Naive thymus-derived CD8-positive, alpha-beta T cell (primary cell): ENCODE measurements at regions not wholly inside any gene's neighbourhood (a gene's known extent, or its start where the extent isn't known, plus 50 kb on each side); places are given as distances from the start of the nearest gene placed in this dataset.

Experiments
- ATAC-seq, 2 donors: fragments of 150-1000 bp; cut with Tn5 transposase in 1 of 2; sonication (Bioruptor Pico), chemical (Tn5 transposase) in 1 of 2; 1 replicate in 1 of 2; 2 replicates in 1 of 2; pipeline ENCODE4 v1.10.0; 2021; ENCODE audit warnings: mild to moderate bottlenecking in 2 of 2, moderate library complexity in 2 of 2
- POLR2A ChIA-PET: fragments of 350-600 bp; sonication (Branson Sonifier 250); formaldehyde crosslinking; loops from one replicate; lab custom pipeline; 2021; ENCODE audit warnings: antibody characterized with exemption; lab: Charles Lee
- DNase-seq, 10 donors: peaks; one replicate each; pipeline versions ENCODE4 v3.0.0 to v3.0.0-alpha.2; 2020 to 2022
- H3K27ac Mint-ChIP-seq, 10 donors: one replicate each; pipeline ENCODE4 v1.8.0; 2020 to 2022; ENCODE audit warnings: mild to moderate bottlenecking in 10 of 10, mixed read lengths in 10 of 10, moderate library complexity in 4 of 10, inconsistent platforms in 1 of 10
- H3K27me3 Mint-ChIP-seq, 5 donors: one replicate each; pipeline ENCODE4 v1.8.0; 2021 to 2022; ENCODE audit warnings: mixed read lengths in 5 of 5
- H3K36me3 Mint-ChIP-seq, 3 donors: one replicate each; pipeline ENCODE4 v1.8.0; 2020 to 2022; ENCODE audit warnings: mixed read lengths in 3 of 3, mild to moderate bottlenecking in 2 of 3, inconsistent platforms in 1 of 3
- H3K4me1 Mint-ChIP-seq, 4 donors: one replicate each; pipeline ENCODE4 v1.8.0; 2021 to 2022; ENCODE audit warnings: mixed read lengths in 4 of 4
- H3K4me3 Mint-ChIP-seq, 10 donors: one replicate each; pipeline ENCODE4 v1.8.0; 2020 to 2022; ENCODE audit warnings: mild to moderate bottlenecking in 10 of 10, mixed read lengths in 10 of 10, moderate library complexity in 6 of 10, inconsistent platforms in 1 of 10
- H3K9me3 Mint-ChIP-seq, 9 donors: one replicate each; pipeline ENCODE4 v1.8.0; 2020 to 2022; ENCODE audit warnings: mixed read lengths in 9 of 9, mild to moderate bottlenecking in 3 of 9, inconsistent platforms in 1 of 9, moderate library complexity in 1 of 9

GRCh38 chr14:97280526-97280925, 483.3 kb downstream of the VRK1 start:
- ATAC-seq (no peak), DNase-seq (no peak)
- no peak overlapping the region for H3K4me3 Mint-ChIP-seq
- H3K27ac Mint-ChIP-seq = no peak overlapping the region
- H3K36me3 Mint-ChIP-seq = no peaks in the 10 kb centered on the region
- H3K4me1 Mint-ChIP-seq = peaks cover 16 to 22% (median 16%) of the 10 kb centered on the region in 4 donors
- POLR2A ChIA-PET = no interaction called here
- H3K9me3 Mint-ChIP-seq = no peaks in the 10 kb centered on the region
- peaks cover 0 to 12% (median 5%) of the 10 kb centered on the region in 5 donors for H3K27me3 Mint-ChIP-seq

DNA sequence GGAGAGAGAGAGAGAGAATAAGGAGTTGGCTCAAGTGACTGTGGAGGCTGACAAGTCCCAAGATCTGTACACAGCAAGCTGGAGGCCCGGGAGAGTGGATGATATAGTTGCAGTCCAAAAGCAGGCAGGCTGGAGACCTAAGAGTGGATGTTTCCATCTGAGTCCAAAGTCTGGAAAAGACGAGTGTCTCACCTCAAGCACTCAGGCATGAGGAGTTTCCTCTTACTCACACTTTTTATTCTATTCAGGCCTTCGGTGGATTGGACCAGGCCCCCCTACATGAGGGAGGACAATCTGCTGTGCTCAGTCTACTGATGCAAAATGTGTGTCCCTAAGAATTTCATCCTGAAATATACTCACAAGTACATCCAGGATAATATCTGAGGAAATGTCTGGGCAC, 484.6 kb downstream of the VRK1 start:
- peaks cover 0 to 12% (median 5%) of the 10 kb centered on the region in 5 donors for H3K27me3 Mint-ChIP-seq
- POLR2A ChIA-PET = no interaction called here

DNA sequence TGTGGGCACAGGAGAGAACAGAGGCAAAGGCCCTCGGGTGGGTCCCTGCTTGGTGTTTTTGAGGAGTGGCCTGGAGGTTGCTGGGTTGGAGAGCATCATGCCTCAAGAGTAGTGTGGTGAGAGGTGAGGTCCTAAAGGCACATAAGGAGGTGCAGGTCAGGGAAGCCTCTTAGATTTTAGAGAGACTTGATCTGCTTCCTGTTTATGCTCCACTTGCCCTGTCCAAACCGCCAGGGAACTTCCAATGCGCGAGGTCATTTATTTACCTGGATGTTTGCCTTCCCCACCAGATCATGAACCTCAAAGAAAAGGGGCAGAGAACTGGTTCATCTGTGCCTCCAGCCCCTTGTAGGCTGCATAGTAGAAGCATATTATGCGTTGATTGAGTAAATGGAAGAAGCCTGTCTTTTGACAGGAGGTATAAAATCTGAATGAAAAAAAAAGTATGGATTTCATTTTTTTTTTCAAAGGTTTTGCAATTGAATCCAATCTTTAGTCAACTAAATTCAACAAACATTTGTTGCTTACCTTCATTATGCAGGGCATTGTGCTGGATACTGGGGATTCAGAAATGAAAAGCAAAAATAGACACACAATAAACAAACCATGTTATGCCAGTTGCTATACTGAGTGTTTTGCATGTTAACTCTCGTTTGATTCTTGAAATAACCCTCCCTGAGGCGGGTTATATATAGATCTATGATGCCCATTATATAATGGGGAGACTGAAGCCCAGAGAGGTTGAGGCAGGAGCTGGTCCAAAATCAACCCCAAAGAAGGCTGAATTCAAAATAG, 485.2 kb downstream of the VRK1 start:
- H3K36me3 Mint-ChIP-seq = no peaks in the 10 kb centered on the region

More for the DNA sequence above, 484.6 kb downstream of the VRK1 start:
- Mint-ChIP-seq H3K4me3 (no peak overlapping the region), H3K4me1 (peaks cover 4 to 10% (median 4%) of the 10 kb centered on the region in 4 donors), H3K36me3 (no peaks in the 10 kb centered on the region), H3K27ac (peak overlapping the region in 1 of 10 donors; percentile 4), H3K9me3 (no peaks in the 10 kb centered on the region)
- DNase-seq (no peak), ATAC-seq (no peak)

GRCh38 chr14:97283005-97283403, 485.8 kb downstream of the VRK1 start:
- no peak overlapping the region for H3K4me3 Mint-ChIP-seq
- peaks cover 1 to 12% (median 7%) of the 10 kb centered on the region in 5 donors for H3K27me3 Mint-ChIP-seq
- DNase-seq (no peak), ATAC-seq (no peak)
- H3K9me3 Mint-ChIP-seq = peaks cover 0 to under 1% (median 0%) of the 10 kb centered on the region in 9 donors
- H3K27ac Mint-ChIP-seq = peak overlapping the region in 2 of 10 donors; percentile 8 to 24
- H3K36me3 Mint-ChIP-seq = no peaks in the 10 kb centered on the region
- POLR2A ChIA-PET = no interaction called here
- peaks cover 0 to 3% (median 0%) of the 10 kb centered on the region in 4 donors for H3K4me1 Mint-ChIP-seq

More for the DNA sequence above, 485.2 kb downstream of the VRK1 start:
- POLR2A ChIA-PET = no interaction called here
- peak overlapping the region in 2 of 10 donors; percentile 8 to 24 for H3K27ac Mint-ChIP-seq
- DNase-seq = no peak
- no peak for ATAC-seq
- H3K27me3 Mint-ChIP-seq = peaks cover 0 to 12% (median 5%) of the 10 kb centered on the region in 5 donors
- H3K9me3 Mint-ChIP-seq = no peaks in the 10 kb centered on the region
- no peak overlapping the region for H3K4me3 Mint-ChIP-seq
- H3K4me1 Mint-ChIP-seq = peaks cover 0 to 6% (median 0%) of the 10 kb centered on the region in 4 donors

DNA sequence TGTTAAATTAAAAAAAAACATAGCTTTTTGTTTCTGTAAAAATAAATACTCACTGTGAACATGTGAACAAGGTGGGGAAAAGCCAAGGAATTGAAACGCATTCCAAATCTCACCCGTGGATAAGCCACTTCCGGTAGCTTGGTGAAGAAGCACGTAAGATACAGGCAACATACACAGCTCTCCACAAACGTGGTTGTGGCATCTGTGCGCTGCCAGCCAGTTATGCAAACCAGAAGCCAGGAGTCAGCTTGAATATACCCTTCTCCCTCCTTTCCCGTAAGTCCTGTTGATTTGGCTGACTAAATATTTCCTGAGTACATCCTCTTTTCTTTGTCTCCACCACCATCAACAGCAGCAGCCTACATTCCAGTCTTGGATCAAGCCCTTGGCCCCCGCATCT, 486.2 kb downstream of the VRK1 start:
- Mint-ChIP-seq H3K4me3 (no peak overlapping the region), H3K4me1 (peaks cover 0 to 3% (median 0%) of the 10 kb centered on the region in 4 donors), H3K9me3 (peaks cover 0 to 3% (median 0%) of the 10 kb centered on the region in 9 donors), H3K36me3 (no peaks in the 10 kb centered on the region), H3K27me3 (peaks cover 3 to 12% (median 7%) of the 10 kb centered on the region in 5 donors), H3K27ac (peak overlapping the region in 2 of 10 donors; percentile 8 to 62)
- DNase-seq (no peak), ATAC-seq (no peak)
- POLR2A ChIA-PET = no interaction called here

- peak overlapping the region in 3 of 10 donors; percentile 8 to 62 (median 40) for H3K27ac Mint-ChIP-seq
- peaks cover 0 to 3% (median 0%) of the 10 kb centered on the region in 9 donors for H3K9me3 Mint-ChIP-seq
- POLR2A ChIA-PET = no interaction called here
- H3K27me3 Mint-ChIP-seq = peaks cover 3 to 12% (median 7%) of the 10 kb centered on the region in 5 donors
- no peaks in the 10 kb centered on the region for H3K36me3 Mint-ChIP-seq
- H3K4me3 Mint-ChIP-seq = no peak overlapping the region
- H3K4me1 Mint-ChIP-seq = peaks cover 0 to 3% (median 0%) of the 10 kb centered on the region in 4 donors
- ATAC-seq (no peak), DNase-seq (no peak)
Observed at GRCh38 chr14:97283841-97284240, 486.7 kb downstream of the VRK1 start.

GRCh38 chr14:97287956-97288355, 490.8 kb downstream of the VRK1 start:
- H3K9me3 Mint-ChIP-seq = peaks cover 0 to 3% (median 0%) of the 10 kb centered on the region in 9 donors
- H3K4me1 Mint-ChIP-seq = peaks cover 6 to 16% (median 13%) of the 10 kb centered on the region in 4 donors
- H3K27ac Mint-ChIP-seq = no peak overlapping the region
- no peak for ATAC-seq
- H3K4me3 Mint-ChIP-seq = peak overlapping the region in 1 of 10 donors; percentile 3
- no peaks in the 10 kb centered on the region for H3K36me3 Mint-ChIP-seq
- peaks cover 0 to 12% (median 7%) of the 10 kb centered on the region in 5 donors for H3K27me3 Mint-ChIP-seq
- POLR2A ChIA-PET = no interaction called here
- DNase-seq = no peak

DNA sequence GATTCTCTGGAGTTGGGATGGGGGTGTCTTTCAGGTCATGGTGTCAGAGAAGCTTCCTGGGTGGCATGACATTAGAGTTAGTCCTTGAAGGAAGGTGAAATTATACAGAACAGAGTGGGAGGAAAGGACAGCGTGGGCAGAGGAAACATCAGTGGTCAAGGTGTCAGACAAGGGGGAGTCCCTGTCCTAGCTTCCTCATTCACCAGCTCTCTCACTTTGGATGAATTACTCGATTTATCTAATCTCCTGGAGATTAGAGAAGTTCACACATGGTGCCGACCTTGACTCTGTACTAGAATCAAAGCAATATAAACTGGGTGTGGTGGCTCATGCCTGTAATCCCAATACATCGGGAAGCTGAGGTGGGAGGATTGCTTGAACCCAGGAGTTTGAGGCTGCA, 492.9 kb downstream of the VRK1 start:
- POLR2A ChIA-PET = interaction anchor here (0.7 kb wide), 1 partner anchor 1990 kb away, joined by 3 read pairs; no protein-coding TSS in a partner anchor
- H3K9me3 Mint-ChIP-seq = peaks cover 0 to 3% (median 0%) of the 10 kb centered on the region in 9 donors
- H3K4me3 Mint-ChIP-seq = no peak overlapping the region
- peaks cover 6 to 16% (median 13%) of the 10 kb centered on the region in 4 donors for H3K4me1 Mint-ChIP-seq
- peaks cover 0 to 12% (median 7%) of the 10 kb centered on the region in 5 donors for H3K27me3 Mint-ChIP-seq
- H3K36me3 Mint-ChIP-seq = no peaks in the 10 kb centered on the region
- ATAC-seq = no peak
- DNase-seq = no peak
- H3K27ac Mint-ChIP-seq = no peak overlapping the region

DNA sequence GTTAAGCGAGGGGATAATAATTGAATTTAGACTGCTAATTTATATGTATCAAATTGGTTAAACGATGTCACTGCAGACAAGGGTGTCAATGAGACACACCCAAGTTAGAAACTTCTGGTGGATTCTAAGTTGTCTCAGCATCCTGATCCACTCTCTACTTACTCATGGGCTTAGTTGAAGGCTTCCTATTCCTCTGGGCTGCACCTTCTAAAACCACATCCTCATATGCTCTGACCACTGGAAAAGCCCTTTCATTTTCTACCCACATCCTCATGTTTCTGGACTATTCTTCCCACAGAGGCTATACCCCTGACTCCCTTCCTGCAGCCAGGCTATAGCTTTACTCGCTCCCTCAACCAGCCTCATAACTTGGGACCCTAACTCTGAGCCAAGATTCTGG, 493.8 kb downstream of the VRK1 start:
- H3K27me3 Mint-ChIP-seq = peaks cover 0 to 12% (median 7%) of the 10 kb centered on the region in 5 donors
- peaks cover 0 to 3% (median 0%) of the 10 kb centered on the region in 9 donors for H3K9me3 Mint-ChIP-seq
- POLR2A ChIA-PET = no interaction called here
- H3K4me3 Mint-ChIP-seq = peak overlapping the region in 1 of 10 donors; percentile 26
- H3K4me1 Mint-ChIP-seq = peaks cover 6 to 16% (median 13%) of the 10 kb centered on the region in 4 donors
- no peak for ATAC-seq
- peak overlapping the region in 1 of 10 donors; percentile 61 for H3K27ac Mint-ChIP-seq
- DNase-seq = no peak
- H3K36me3 Mint-ChIP-seq = no peaks in the 10 kb centered on the region

GRCh38 chr14:97293659-97294058, 496.5 kb downstream of the VRK1 start:
- DNase-seq = no peak
- ATAC-seq = no peak
- no peak overlapping the region for H3K27ac Mint-ChIP-seq
- POLR2A ChIA-PET = no interaction called here
- peaks cover 6 to 20% (median 14%) of the 10 kb centered on the region in 4 donors for H3K4me1 Mint-ChIP-seq
- H3K4me3 Mint-ChIP-seq = no peak overlapping the region
- H3K27me3 Mint-ChIP-seq = peaks cover 0 to 10% (median 3%) of the 10 kb centered on the region in 5 donors
- no peaks in the 10 kb centered on the region for H3K36me3 Mint-ChIP-seq
- no peaks in the 10 kb centered on the region for H3K9me3 Mint-ChIP-seq

DNA sequence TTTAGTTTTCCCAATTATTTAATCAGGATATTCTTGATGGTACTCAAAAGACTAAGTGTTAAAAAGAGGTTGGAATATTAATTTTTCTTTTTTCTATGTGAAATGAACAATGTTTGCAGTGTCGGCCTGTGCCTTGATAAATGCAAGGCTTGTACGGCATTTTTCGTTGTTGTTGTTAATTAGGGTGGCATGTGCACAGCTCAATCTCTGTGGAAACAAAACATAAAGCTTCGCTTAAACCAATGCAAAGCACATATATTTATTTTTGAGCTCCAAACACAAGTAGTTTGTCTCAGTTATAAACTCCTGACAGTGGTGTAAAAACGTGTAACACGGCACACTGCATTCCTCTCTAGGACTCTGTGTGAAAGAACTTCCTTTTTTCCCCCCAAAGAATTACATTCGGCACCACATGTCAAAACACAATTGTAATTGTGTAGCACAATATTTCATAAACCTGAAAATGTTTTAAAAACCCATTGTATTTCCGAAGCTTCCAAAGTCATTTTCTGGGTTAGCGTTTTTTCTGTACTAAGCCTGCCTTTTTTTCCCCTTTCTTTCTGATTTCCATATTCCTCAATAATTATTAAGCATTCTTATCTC, 498.0 kb downstream of the VRK1 start:
- POLR2A ChIA-PET = no interaction called here
- peaks cover 0 to 14% (median 3%) of the 10 kb centered on the region in 5 donors for H3K27me3 Mint-ChIP-seq
- DNase-seq = no peak

GRCh38 chr14:97296176-97296575, 499.0 kb downstream of the VRK1 start:
- Mint-ChIP-seq H3K4me1 (peaks cover 5 to 12% (median 10%) of the 10 kb centered on the region in 4 donors), H3K36me3 (no peaks in the 10 kb centered on the region), H3K4me3 (no peak overlapping the region), H3K27ac (no peak overlapping the region), H3K9me3 (no peaks in the 10 kb centered on the region), H3K27me3 (peaks cover 0 to 14% (median 3%) of the 10 kb centered on the region in 5 donors)
- POLR2A ChIA-PET = no interaction called here
- no peak for DNase-seq
- ATAC-seq = no peak

More for the DNA sequence above, 498.0 kb downstream of the VRK1 start:
- peaks cover 5 to 18% (median 15%) of the 10 kb centered on the region in 4 donors for H3K4me1 Mint-ChIP-seq
- ATAC-seq = no peak
- no peaks in the 10 kb centered on the region for H3K36me3 Mint-ChIP-seq
- no peak overlapping the region for H3K4me3 Mint-ChIP-seq
- no peak overlapping the region for H3K27ac Mint-ChIP-seq
- no peaks in the 10 kb centered on the region for H3K9me3 Mint-ChIP-seq

DNA sequence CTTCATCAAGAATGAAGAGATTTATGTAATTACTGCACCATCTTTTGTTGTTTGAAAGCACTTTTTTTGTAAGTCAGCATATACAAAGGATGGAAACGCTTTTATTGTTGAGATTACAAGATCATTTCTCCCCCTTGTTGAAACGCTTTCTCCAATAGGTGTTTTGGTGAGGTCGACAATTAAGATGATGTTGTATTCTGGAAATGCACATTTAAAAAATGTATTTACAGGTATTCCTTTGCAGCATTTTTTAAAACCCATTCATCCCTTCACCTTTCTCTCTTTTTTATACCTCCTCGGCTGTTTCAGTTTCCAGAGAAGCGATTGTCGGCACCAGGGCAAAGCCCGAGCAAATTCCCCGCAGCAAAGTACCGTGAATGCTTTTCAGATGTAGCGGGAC, 499.9 kb downstream of the VRK1 start:
- Mint-ChIP-seq H3K27me3 (peaks cover 0 to 14% (median 3%) of the 10 kb centered on the region in 5 donors), H3K4me1 (peaks cover 3 to 9% (median 6%) of the 10 kb centered on the region in 4 donors)
- DNase-seq = no peak

More for the DNA sequence above, 499.9 kb downstream of the VRK1 start:
- Mint-ChIP-seq H3K36me3 (no peaks in the 10 kb centered on the region), H3K27ac (peak overlapping the region in 2 of 10 donors; percentile 8 to 47), H3K4me3 (no peak overlapping the region), H3K9me3 (no peaks in the 10 kb centered on the region)
- no peak for ATAC-seq
- POLR2A ChIA-PET = interaction anchor here (1.4 kb wide), 1 partner anchor 10 kb away, joined by 4 read pairs; no protein-coding TSS in a partner anchor
